Ishikawa (cell line): ENCODE measurements at regions not wholly inside any gene's neighbourhood (a gene's known extent, or its start where the extent isn't known, plus 50 kb on each side); places are given as distances from the start of the nearest gene placed in this dataset.

Source experiments
- CEBPB ChIP-seq: IDR thresholded peaks from 2 replicates; pipeline ENCODE4 v1.6.1; 2012
- CREB1 ChIP-seq: IDR thresholded peaks from 2 replicates; pipeline ENCODE4 v1.6.1; 2012; ENCODE audit warnings: low read depth
- EGR1 ChIP-seq: IDR thresholded peaks from 2 replicates; pipeline ENCODE4 v1.6.1; 2012
- EP300 ChIP-seq: IDR thresholded peaks from 2 replicates; pipeline ENCODE4 v1.6.1; 2012; ENCODE audit warnings: borderline replicate concordance
- FOXM1 ChIP-seq: IDR thresholded peaks from 2 replicates; pipeline ENCODE4 v1.6.1; 2012; ENCODE audit warnings: low read depth, borderline replicate concordance
- NFIC ChIP-seq: IDR thresholded peaks from 2 replicates; pipeline ENCODE4 v1.6.1; 2012
- RAD21 ChIP-seq: IDR thresholded peaks from 2 replicates; pipeline ENCODE4 v1.6.1; 2012; ENCODE audit warnings: low read depth
- REST ChIP-seq: IDR thresholded peaks from 2 replicates; pipeline ENCODE4 v1.6.1; 2012; ENCODE audit warnings: low read depth, mild to moderate bottlenecking
- TAF1 ChIP-seq: IDR thresholded peaks from 2 replicates; pipeline ENCODE4 v1.6.1; 2012; ENCODE audit warnings: low read depth, mild to moderate bottlenecking
- TCF12 ChIP-seq: IDR thresholded peaks from 2 replicates; pipeline ENCODE4 v1.6.1; 2012; ENCODE audit warnings: low read depth
- TEAD4 ChIP-seq: IDR thresholded peaks from 2 replicates; pipeline ENCODE4 v1.6.1; 2012
- YY1 ChIP-seq: IDR thresholded peaks from 2 replicates; pipeline ENCODE4 v1.6.1; 2012; ENCODE audit warnings: low read depth
- ZBTB7A ChIP-seq: IDR thresholded peaks from 2 replicates; pipeline ENCODE4 v1.6.1; 2012; ENCODE audit warnings: low read depth
- TF ChIP-seq, protein P1 (sequence below): IDR thresholded peaks from 2 replicates; pipeline ENCODE4 v1.6.1; 2012
- TF ChIP-seq, protein P2 (sequence below): IDR thresholded peaks from 2 replicates; pipeline ENCODE4 v1.6.1; 2012

- TF ChIP-seq CEBPB: no peak
- TF ChIP-seq REST: no peak
- TF ChIP-seq, protein P1, sequence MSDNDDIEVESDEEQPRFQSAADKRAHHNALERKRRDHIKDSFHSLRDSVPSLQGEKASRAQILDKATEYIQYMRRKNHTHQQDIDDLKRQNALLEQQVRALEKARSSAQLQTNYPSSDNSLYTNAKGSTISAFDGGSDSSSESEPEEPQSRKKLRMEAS: no peak
- no peak for TF ChIP-seq RAD21
- TF ChIP-seq, protein P2, sequence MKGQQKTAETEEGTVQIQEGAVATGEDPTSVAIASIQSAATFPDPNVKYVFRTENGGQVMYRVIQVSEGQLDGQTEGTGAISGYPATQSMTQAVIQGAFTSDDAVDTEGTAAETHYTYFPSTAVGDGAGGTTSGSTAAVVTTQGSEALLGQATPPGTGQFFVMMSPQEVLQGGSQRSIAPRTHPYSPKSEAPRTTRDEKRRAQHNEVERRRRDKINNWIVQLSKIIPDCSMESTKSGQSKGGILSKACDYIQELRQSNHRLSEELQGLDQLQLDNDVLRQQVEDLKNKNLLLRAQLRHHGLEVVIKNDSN: no peak
- no peak for TF ChIP-seq ZBTB7A
- TF ChIP-seq FOXM1: no peak
- no peak for TF ChIP-seq EP300
- no peak for TF ChIP-seq TCF12
- TF ChIP-seq CREB1: no peak
These were observed 138.0 kb upstream of the ALCAM start for GRCh38 chr3:105228696-105229095.

- TF ChIP-seq CEBPB: no peak
- TF ChIP-seq FOXM1: no peak
- TF ChIP-seq CREB1: no peak
- TF ChIP-seq, protein P1: no peak
- TF ChIP-seq TCF12: no peak
- TF ChIP-seq RAD21: no peak
- TF ChIP-seq TAF1: no peak
- TF ChIP-seq REST: no peak
These were observed 134.2 kb upstream of the ALCAM start for GRCh38 chr3:105232553-105232952.

DNA sequence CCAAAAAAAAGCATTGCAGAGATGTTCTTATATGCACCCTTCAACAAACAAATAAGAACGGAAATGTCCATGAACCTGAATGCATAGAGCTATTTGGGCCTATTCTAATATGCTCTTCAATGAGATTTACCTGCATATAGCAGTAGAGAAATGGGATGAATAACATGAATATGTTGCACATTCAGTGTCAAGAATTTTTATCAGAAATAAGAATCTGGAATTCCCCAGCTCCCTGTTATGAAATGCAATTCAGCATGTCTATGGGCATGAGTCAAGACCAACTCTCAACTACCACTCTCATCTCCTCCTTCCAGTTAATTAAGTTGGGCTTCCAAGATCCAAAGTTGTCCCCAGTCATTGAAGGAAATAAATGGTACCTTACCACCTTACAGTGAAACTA, 133.7 kb upstream of the ALCAM start:
- TF ChIP-seq REST (no peak), CREB1 (no peak), TCF12 (no peak), TAF1 (no peak), EGR1 (no peak), YY1 (no peak), CEBPB (no peak), TEAD4 (no peak), EP300 (no peak), ZBTB7A (no peak), NFIC (no peak), RAD21 (no peak), FOXM1 (no peak)
- TF ChIP-seq, protein P2: no peak
- TF ChIP-seq, protein P1: no peak

GRCh38 chr3:105235221-105235620, 131.5 kb upstream of the ALCAM start:
- no peak for TF ChIP-seq RAD21
- no peak for TF ChIP-seq CREB1
- no peak for TF ChIP-seq YY1
- TF ChIP-seq EP300: no peak
- TF ChIP-seq NFIC: no peak
- no peak for TF ChIP-seq REST
- TF ChIP-seq TCF12: no peak
- TF ChIP-seq EGR1: no peak
- TF ChIP-seq, protein P2: no peak
- TF ChIP-seq, protein P1: no peak
- TF ChIP-seq ZBTB7A: no peak
